Activated CD4-positive, alpha-beta T cell treated with anti-CD3 and anti-CD28 coated beads, Interleukin-2, amount 50 U/mL, for 48 hours (primary cell): ENCODE measurements at regions not wholly inside any gene's neighbourhood (a gene's known extent, or its start where the extent isn't known, plus 50 kb on each side); places are given as distances from the start of the nearest gene placed in this dataset.
"Not testable (repeated sequence)": the region's sequence is repeated elsewhere in the genome, so short reads cannot be mapped to it uniquely, and the experiment has no call there.

Source experiments
- DNase-seq, 2 experiments: peaks; one replicate each; pipeline ENCODE4 v3.0.0-alpha.2; 2020

GRCh38 chr4:54409270-54409817 is 180.3 kb downstream of the PDGFRA start:
- not testable (repeated sequence) for DNase-seq

GRCh38 chr4:54414545-54414944 is 185.5 kb downstream of the PDGFRA start:
- no peak for DNase-seq

- DNase-seq, result no peak
Observed at GRCh38 chr4:54417476-54417875, 188.4 kb downstream of the PDGFRA start.

- no peak for DNase-seq
Observed at GRCh38 chr4:54418468-54418867, 189.4 kb downstream of the PDGFRA start.

GRCh38 chr4:54423066-54423465 is 194.0 kb downstream of the PDGFRA start:
- no peak for DNase-seq

GRCh38 chr4:54427826-54428225 is 198.7 kb downstream of the PDGFRA start:
- DNase-seq, result no peak

- no peak for DNase-seq
Observed at GRCh38 chr4:54428940-54429339, 199.8 kb downstream of the PDGFRA start.

GRCh38 chr4:54433686-54434085 is 204.6 kb downstream of the PDGFRA start:
- no peak for DNase-seq

GRCh38 chr4:54439831-54440243 is 210.7 kb downstream of the PDGFRA start:
- no peak for DNase-seq

GRCh38 chr4:54440394-54441136 is 211.5 kb downstream of the PDGFRA start:
- no peak for DNase-seq

- DNase-seq, result no peak
Observed at GRCh38 chr4:54445866-54446265, 211.9 kb upstream of the KIT start.

GRCh38 chr4:54446581-54446980 is 211.2 kb upstream of the KIT start:
- no peak for DNase-seq

- DNase-seq, result no peak
Observed at GRCh38 chr4:54447304-54447703, 210.5 kb upstream of the KIT start.

- no peak for DNase-seq
Observed at GRCh38 chr4:54449999-54450398, 207.8 kb upstream of the KIT start.

- not testable (repeated sequence) for DNase-seq
Observed at GRCh38 chr4:54466960-54467359, 190.8 kb upstream of the KIT start.

GRCh38 chr4:54473077-54473545 is 184.6 kb upstream of the KIT start:
- DNase-seq, result no peak

GRCh38 chr4:54473798-54474197 is 184.0 kb upstream of the KIT start:
- DNase-seq, result no peak

- DNase-seq, result no peak
Observed at GRCh38 chr4:54475546-54475945, 182.2 kb upstream of the KIT start.

- DNase-seq, result no peak
Observed at GRCh38 chr4:54482529-54483200, 175.1 kb upstream of the KIT start.

- no peak for DNase-seq
Observed at GRCh38 chr4:54484383-54484782, 173.4 kb upstream of the KIT start.

GRCh38 chr4:54487491-54487890 is 170.3 kb upstream of the KIT start:
- DNase-seq, result no peak

- no peak for DNase-seq
Observed at GRCh38 chr4:54493862-54494261, 163.9 kb upstream of the KIT start.

- DNase-seq, result no peak
Observed at GRCh38 chr4:54495091-54495490, 162.7 kb upstream of the KIT start.

- no peak for DNase-seq
Observed at GRCh38 chr4:54495641-54496040, 162.1 kb upstream of the KIT start.
